CD4-positive, alpha-beta T cell (primary cell): ENCODE measurements at regions not wholly inside any gene's neighbourhood (a gene's known extent, or its start where the extent isn't known, plus 50 kb on each side); places are given as distances from the start of the nearest gene placed in this dataset.

Experiments used
- ATAC-seq: fragments of 200-7000 bp; cut with Tn5 transposase; one replicate; pipeline ENCODE4 v1.10.0; 2022; ENCODE audit warnings: mild to moderate bottlenecking; ENCODE audit not compliant: poor library complexity
- CTCF ChIA-PET: fragments of 350-600 bp; sonication (Branson Sonifier 250); formaldehyde crosslinking; loops from one replicate; lab custom pipeline; 2021; ENCODE audit warnings: antibody characterized with exemption, inconsistent platforms; lab: Charles Lee
- POLR2A ChIA-PET: fragments of 350-600 bp; sonication (Branson Sonifier 250); formaldehyde crosslinking; loops from one replicate; lab custom pipeline; 2021; ENCODE audit warnings: antibody characterized with exemption, inconsistent platforms; lab: Charles Lee
- DNase-seq, 14 experiments: peaks; one replicate each; pipeline ENCODE4 v3.0.0-alpha.2; 2013 to 2020; ENCODE audit warnings: mixed read lengths in 2 of 14
- H3K27ac ChIP-seq, 2 donors: one replicate each; pipeline versions ENCODE4 v1.5.1 to v1.7.0; 2013; ENCODE audit warnings: low read length in 2 of 2, low read depth in 1 of 2, mild to moderate bottlenecking in 1 of 2
- H3K27me3 ChIP-seq, 2 experiments: 1 replicate in 1 of 2; 2 replicates in 1 of 2; pipeline versions ENCODE4 v1.6.1 to v1.7.0; 2013; ENCODE audit warnings: low read length in 2 of 2, control low read depth in 1 of 2, mild to moderate bottlenecking in 1 of 2, moderate library complexity in 1 of 2; ENCODE audit not compliant: insufficient read depth in 2 of 2, control insufficient read depth in 1 of 2
- H3K36me3 ChIP-seq: one replicate; pipeline ENCODE4 v1.6.1; 2013; ENCODE audit warnings: low read length, control low read depth; ENCODE audit not compliant: insufficient read depth
- H3K4me1 ChIP-seq: one replicate; pipeline ENCODE4 v1.6.1; 2013; ENCODE audit warnings: low read length, control low read depth; ENCODE audit not compliant: insufficient read depth
- H3K4me3 ChIP-seq: one replicate; pipeline ENCODE4 v1.5.1; 2013; ENCODE audit warnings: mild to moderate bottlenecking, low read length, moderate library complexity
- H3K9me3 ChIP-seq, 2 experiments: 1 replicate in 1 of 2; 2 replicates in 1 of 2; pipeline versions ENCODE4 v1.6.1 to v1.7.0; 2013; ENCODE audit warnings: low read length in 2 of 2, mild to moderate bottlenecking in 2 of 2, control low read depth in 1 of 2, moderate library complexity in 1 of 2; ENCODE audit not compliant: control insufficient read depth in 1 of 2, insufficient read depth in 1 of 2
- H3K27ac Mint-ChIP-seq: one replicate; pipeline ENCODE4 v1.8.0; 2020; ENCODE audit warnings: mixed read lengths
- H3K27me3 Mint-ChIP-seq: one replicate; pipeline ENCODE4 v1.8.0; 2021; ENCODE audit warnings: mixed read lengths
- H3K36me3 Mint-ChIP-seq: one replicate; pipeline ENCODE4 v1.8.0; 2021; ENCODE audit warnings: low read depth, mixed read lengths
- H3K4me1 Mint-ChIP-seq: one replicate; pipeline ENCODE4 v1.8.0; 2021; ENCODE audit warnings: low read depth, mixed read lengths
- H3K4me3 Mint-ChIP-seq: one replicate; pipeline ENCODE4 v1.8.0; 2020; ENCODE audit warnings: mild to moderate bottlenecking, mixed read lengths
- H3K9me3 Mint-ChIP-seq: one replicate; pipeline ENCODE4 v1.8.0; 2020; ENCODE audit warnings: mixed read lengths
- CTCF ChIP-seq: fragments of 200-600 bp; IDR thresholded peaks from one replicate; pipeline ENCODE4 v1.8.0; 2022; ENCODE audit warnings: antibody characterized with exemption, mild to moderate bottlenecking
- intact Hi-C, 2 experiments: fragments of 100-400 bp; cut with DNase I in 1 of 2; cut with micrococcal nuclease in 1 of 2; formaldehyde crosslinking; loops; one replicate each; pipeline versions ENCODE4 v1.15.1 to v1.9.0; 2023 to 2025; cut with DNase I, micrococcal nuclease

GRCh38 chr3:98697225-98697624 is 65.9 kb upstream of the ST3GAL6 start:
- Mint-ChIP-seq H3K36me3 (no peaks in the 10 kb centered on the region), H3K4me1 (no peaks in the 10 kb centered on the region), H3K9me3 (no peaks in the 10 kb centered on the region), H3K27me3 (no peaks in the 10 kb centered on the region), H3K4me3 (no peak overlapping the region), H3K27ac (no peak overlapping the region)
- no peaks in the 10 kb centered on the region for H3K36me3 ChIP-seq
- H3K4me1 ChIP-seq, result no peaks in the 10 kb centered on the region
- H3K27ac ChIP-seq, result no peak overlapping the region
- ChIA-PET CTCF (no interaction called here), POLR2A (no interaction called here)
- H3K4me3 ChIP-seq, result no peak overlapping the region
- no peaks in the 10 kb centered on the region for H3K9me3 ChIP-seq
- ATAC-seq, result no peak
- no peak for TF ChIP-seq CTCF
- no peaks in the 10 kb centered on the region for H3K27me3 ChIP-seq
- no peak for DNase-seq
- intact Hi-C loops, result no loop called here

- H3K27ac ChIP-seq, result no peak overlapping the region
- H3K27me3 Mint-ChIP-seq, result no peaks in the 10 kb centered on the region
- no peaks in the 10 kb centered on the region for H3K36me3 Mint-ChIP-seq
- H3K9me3 Mint-ChIP-seq, result no peaks in the 10 kb centered on the region
- intact Hi-C loops, result no loop called here
- no peak overlapping the region for H3K4me3 Mint-ChIP-seq
- no peaks in the 10 kb centered on the region for H3K9me3 ChIP-seq
- ChIA-PET CTCF (no interaction called here), POLR2A (no interaction called here)
- H3K4me1 Mint-ChIP-seq, result no peaks in the 10 kb centered on the region
- H3K4me3 ChIP-seq, result no peak overlapping the region
- DNase-seq, result no peak
- TF ChIP-seq CTCF, result no peak
- ATAC-seq, result no peak
- H3K4me1 ChIP-seq, result no peaks in the 10 kb centered on the region
- H3K27me3 ChIP-seq, result no peaks in the 10 kb centered on the region
- H3K27ac Mint-ChIP-seq, result no peak overlapping the region
- no peaks in the 10 kb centered on the region for H3K36me3 ChIP-seq
Observed at GRCh38 chr3:98699132-98699531, 64.0 kb upstream of the ST3GAL6 start.

- intact Hi-C loops, result no loop called here
- H3K27ac Mint-ChIP-seq, result no peak overlapping the region
- H3K4me1 Mint-ChIP-seq, result no peaks in the 10 kb centered on the region
- no peak for TF ChIP-seq CTCF
- no peaks in the 10 kb centered on the region for H3K4me1 ChIP-seq
- no peaks in the 10 kb centered on the region for H3K27me3 Mint-ChIP-seq
- POLR2A ChIA-PET, result no interaction called here
- DNase-seq (no peak), ATAC-seq (no peak)
- H3K4me3 Mint-ChIP-seq, result no peak overlapping the region
- H3K36me3 ChIP-seq, result no peaks in the 10 kb centered on the region
- no peaks in the 10 kb centered on the region for H3K36me3 Mint-ChIP-seq
- H3K27me3 ChIP-seq, result no peaks in the 10 kb centered on the region
- H3K9me3 ChIP-seq, result no peaks in the 10 kb centered on the region
- H3K27ac ChIP-seq, result no peak overlapping the region
- CTCF ChIA-PET, result no interaction called here
- H3K4me3 ChIP-seq, result no peak overlapping the region
- H3K9me3 Mint-ChIP-seq, result no peaks in the 10 kb centered on the region
Observed at GRCh38 chr3:98701071-98701675, 62.0 kb upstream of the ST3GAL6 start.
